ENCODE measurements at regions not wholly inside any gene's neighbourhood (a gene's known extent, or its start where the extent isn't known, plus 50 kb on each side); places are given as distances from the start of the nearest gene placed in this dataset.

DNA sequence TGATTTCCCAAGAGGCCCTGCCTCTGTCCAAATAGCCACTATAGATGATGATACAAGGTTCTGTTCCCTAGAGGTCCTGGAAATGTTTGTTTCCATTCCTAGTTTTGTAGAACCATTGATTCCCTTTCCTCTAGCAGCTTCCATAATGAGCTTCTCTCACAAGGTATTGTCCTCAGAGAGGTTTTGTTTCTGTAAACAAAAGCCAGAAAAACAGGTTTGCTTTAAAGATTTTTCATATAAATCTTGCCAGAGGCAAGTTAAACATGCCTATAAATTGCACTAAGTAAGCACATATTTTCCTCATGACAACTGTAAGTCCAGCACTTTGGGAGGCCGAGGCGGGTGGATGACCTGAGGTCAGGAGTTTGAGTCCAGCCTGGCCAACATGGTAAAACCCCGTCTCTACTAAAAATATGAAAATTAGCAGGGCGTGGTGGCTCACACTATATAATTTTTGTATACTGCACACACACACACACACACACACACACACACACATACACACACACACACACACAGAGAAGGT is 1787.7 kb downstream of the EFNA5 start:
- no peak overlapping the region for H3K4me3 ChIP-seq (ENCODE audit: low read length)
- ATAC-seq (no peak), DNase-seq (no peak)
- H3K27me3 Mint-ChIP-seq (ENCODE audit: low read depth in 2 of 2): no peaks in the 10 kb centered on the region
- WGBS (ENCODE audit: insufficient coverage): 80% methylated on average over 4 of the region's 4 CpGs
- H3K27ac ChIP-seq (ENCODE audit: low read length): no peak overlapping the region
- no peaks in the 10 kb centered on the region for H3K4me1 ChIP-seq (ENCODE audit: control insufficient read depth, insufficient read depth, low read length)
- no peaks in the 10 kb centered on the region for H3K36me3 ChIP-seq (ENCODE audit: control insufficient read depth, insufficient read depth, low read length)
- H3K36me3 Mint-ChIP-seq: no peaks in the 10 kb centered on the region
- no peak overlapping the region for H3K4me3 Mint-ChIP-seq
- no peak overlapping the region for H3K27ac Mint-ChIP-seq
- H3K4me1 Mint-ChIP-seq: no peaks in the 10 kb centered on the region
- no peaks in the 10 kb centered on the region for H3K27me3 ChIP-seq (ENCODE audit: control insufficient read depth, insufficient read depth, low read length)
- H3K9me3 Mint-ChIP-seq: peaks cover 11 to 13% of the 10 kb centered on the region in 2 donors
- intact Hi-C loops (cut with micrococcal nuclease): no loop called here
- H3K9me3 ChIP-seq (ENCODE audit: control insufficient read depth, insufficient read depth, low read length): peaks cover 7% of the 10 kb centered on the region
- TF ChIP-seq CTCF (IDR thresholded peaks at IDR 0.05): no peak

GRCh38 chr5:105878402-105878801 is 1792.3 kb downstream of the EFNA5 start:
- Mint-ChIP-seq H3K27me3 (ENCODE audit: low read depth in 2 of 2) (no peaks in the 10 kb centered on the region), H3K36me3 (no peaks in the 10 kb centered on the region), H3K27ac (no peak overlapping the region), H3K4me1 (no peaks in the 10 kb centered on the region), H3K9me3 (peaks cover 8 to 9% of the 10 kb centered on the region in 2 donors), H3K4me3 (no peak overlapping the region)
- no peak for TF ChIP-seq CTCF (IDR thresholded peaks at IDR 0.05)
- intact Hi-C loops (cut with micrococcal nuclease): no loop called here
- H3K4me1 ChIP-seq (ENCODE audit: control insufficient read depth, insufficient read depth, low read length): no peaks in the 10 kb centered on the region
- no peaks in the 10 kb centered on the region for H3K9me3 ChIP-seq (ENCODE audit: control insufficient read depth, insufficient read depth, low read length)
- H3K27me3 ChIP-seq (ENCODE audit: control insufficient read depth, insufficient read depth, low read length): no peaks in the 10 kb centered on the region
- no peak overlapping the region for H3K27ac ChIP-seq (ENCODE audit: low read length)
- no CpG with 5 or more reads among the region's 1 CpG for WGBS (ENCODE audit: insufficient coverage)
- H3K36me3 ChIP-seq (ENCODE audit: control insufficient read depth, insufficient read depth, low read length): no peaks in the 10 kb centered on the region
- no peak overlapping the region for H3K4me3 ChIP-seq (ENCODE audit: low read length)
- DNase-seq (no peak), ATAC-seq (no peak)

GRCh38 chr5:105877592-105877991 is 1793.1 kb downstream of the EFNA5 start:
- Mint-ChIP-seq H3K27me3 (ENCODE audit: low read depth in 2 of 2) (no peaks in the 10 kb centered on the region), H3K4me3 (no peak overlapping the region), H3K36me3 (no peaks in the 10 kb centered on the region), H3K27ac (no peak overlapping the region), H3K4me1 (no peaks in the 10 kb centered on the region), H3K9me3 (peaks cover 12 to 15% of the 10 kb centered on the region in 2 donors)
- Histone ChIP-seq H3K4me3 (ENCODE audit: low read length) (no peak overlapping the region), H3K27me3 (ENCODE audit: control insufficient read depth, insufficient read depth, low read length) (no peaks in the 10 kb centered on the region), H3K36me3 (ENCODE audit: control insufficient read depth, insufficient read depth, low read length) (no peaks in the 10 kb centered on the region), H3K4me1 (ENCODE audit: control insufficient read depth, insufficient read depth, low read length) (no peaks in the 10 kb centered on the region), H3K27ac (ENCODE audit: low read length) (no peak overlapping the region), H3K9me3 (ENCODE audit: control insufficient read depth, insufficient read depth, low read length) (peaks cover 4% of the 10 kb centered on the region)
- no peak for DNase-seq
- TF ChIP-seq CTCF (IDR thresholded peaks at IDR 0.05): no peak
- intact Hi-C loops (cut with micrococcal nuclease): no loop called here
- WGBS (ENCODE audit: insufficient coverage): 79% methylated on average over 2 of the region's 2 CpGs
- no peak for ATAC-seq

DNA sequence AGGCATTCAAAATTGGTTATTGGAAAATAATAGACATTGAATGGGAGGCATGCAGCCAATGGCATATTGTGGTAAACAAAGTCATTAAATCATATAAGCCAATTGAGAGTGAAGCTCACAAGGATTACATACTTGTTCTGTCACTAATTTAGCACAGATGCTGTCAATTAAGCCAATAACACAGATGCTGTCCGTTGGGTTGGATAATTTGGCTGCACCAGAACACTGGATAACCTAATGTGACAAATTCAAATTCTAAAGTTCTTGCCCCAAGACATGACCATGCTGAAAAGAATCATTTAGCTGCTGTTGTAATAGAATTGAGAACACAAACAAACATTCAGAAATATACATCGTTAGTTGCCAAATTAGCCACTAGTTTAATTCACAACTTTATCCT is 1796.4 kb downstream of the EFNA5 start:
- Mint-ChIP-seq H3K27ac (no peak overlapping the region), H3K27me3 (ENCODE audit: low read depth in 2 of 2) (no peaks in the 10 kb centered on the region), H3K4me3 (no peak overlapping the region), H3K36me3 (no peaks in the 10 kb centered on the region), H3K4me1 (no peaks in the 10 kb centered on the region), H3K9me3 (peaks cover 13 to 17% of the 10 kb centered on the region in 2 donors)
- DNase-seq (no peak), ATAC-seq (no peak)
- Histone ChIP-seq H3K27ac (ENCODE audit: low read length) (no peak overlapping the region), H3K4me1 (ENCODE audit: control insufficient read depth, insufficient read depth, low read length) (no peaks in the 10 kb centered on the region), H3K4me3 (ENCODE audit: low read length) (no peak overlapping the region), H3K27me3 (ENCODE audit: control insufficient read depth, insufficient read depth, low read length) (no peaks in the 10 kb centered on the region), H3K9me3 (ENCODE audit: control insufficient read depth, insufficient read depth, low read length) (peaks cover 4% of the 10 kb centered on the region), H3K36me3 (ENCODE audit: control insufficient read depth, insufficient read depth, low read length) (no peaks in the 10 kb centered on the region)
- 60% methylated on average over 1 of the region's 2 CpGs for WGBS (ENCODE audit: insufficient coverage)
- intact Hi-C loops (cut with micrococcal nuclease): no loop called here
- TF ChIP-seq CTCF (IDR thresholded peaks at IDR 0.05): no peak

Data from natural killer cell (primary cell).